Mucosa of descending colon (tissue), 3 donors: ENCODE measurements at regions not wholly inside any gene's neighbourhood (a gene's known extent, or its start where the extent isn't known, plus 50 kb on each side); places are given as distances from the start of the nearest gene placed in this dataset.
A peak's percentile ranks its signal among the peaks of the same experiment; 100 is the strongest.

Experiments
- ATAC-seq: fragments of 200-7000 bp; cut with Tn5 transposase; one replicate; pipeline ENCODE4 v1.9.1; 2020; ENCODE audit warnings: mild to moderate bottlenecking, moderate library complexity
- DNase-seq, 3 donors: peaks; one replicate each; pipeline ENCODE4 v3.0.0-alpha.2; 2020
- H3K36me3 ChIP-seq: fragments of 200-600 bp; one replicate; pipeline ENCODE4 v1.8.0; 2021; ENCODE audit warnings: low read depth, mild to moderate bottlenecking
- H3K4me1 ChIP-seq: fragments of 200-600 bp; one replicate; pipeline ENCODE4 v1.8.0; 2021; ENCODE audit warnings: low read depth, mild to moderate bottlenecking
- H3K4me3 ChIP-seq: fragments of 200-600 bp; one replicate; pipeline ENCODE4 v1.8.0; 2021; ENCODE audit warnings: mild to moderate bottlenecking
- H3K9me3 ChIP-seq: fragments of 200-600 bp; one replicate; pipeline ENCODE4 v1.8.0; 2021; ENCODE audit warnings: mild to moderate bottlenecking
- intact Hi-C, 2 donors: fragments of 100-400 bp; cut with DNase I in 1 of 2; cut with micrococcal nuclease in 1 of 2; formaldehyde crosslinking; loops; one replicate each; pipeline versions ENCODE4 v1.11.0 to v1.11.1; 2022; cut with DNase I, micrococcal nuclease
- TF ChIP-seq, protein P1 (sequence below): fragments of 200-600 bp; IDR thresholded peaks from one replicate; pipeline ENCODE4 v1.8.0; 2022; ENCODE audit warnings: antibody characterized with exemption, mild to moderate bottlenecking
- donor health status: DM: no; HTN: no; CAD: no; lungs with moderate emphysema.
- donor health status: DM: no; HTN: no; CAD: no.
- donor health status: DM: no; HTN: yes; CAD: no.

DNA sequence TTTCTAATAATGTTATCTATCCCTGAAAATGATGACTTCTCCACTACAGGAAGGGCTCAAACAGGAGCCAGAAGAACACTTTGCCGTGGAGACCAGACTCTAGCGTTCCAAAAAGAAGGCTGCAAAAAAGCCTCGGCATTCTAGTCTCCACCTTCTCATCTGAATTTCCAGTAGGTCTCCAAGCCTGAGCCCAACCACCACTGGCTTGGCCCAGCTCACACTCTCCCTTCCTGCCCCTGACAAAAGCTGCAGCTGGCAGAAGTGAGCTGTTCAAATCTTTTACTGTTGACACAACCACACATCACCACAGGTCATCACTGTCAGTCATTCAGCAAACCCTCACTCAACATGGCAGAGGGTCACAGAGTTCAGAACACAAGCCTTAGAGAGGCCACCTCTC, 69.3 kb downstream of the CAMK2N1 start:
- intact Hi-C loops: no loop called here
- ATAC-seq: no peak
- H3K36me3 ChIP-seq: no peaks in the 10 kb centered on the region

DNA sequence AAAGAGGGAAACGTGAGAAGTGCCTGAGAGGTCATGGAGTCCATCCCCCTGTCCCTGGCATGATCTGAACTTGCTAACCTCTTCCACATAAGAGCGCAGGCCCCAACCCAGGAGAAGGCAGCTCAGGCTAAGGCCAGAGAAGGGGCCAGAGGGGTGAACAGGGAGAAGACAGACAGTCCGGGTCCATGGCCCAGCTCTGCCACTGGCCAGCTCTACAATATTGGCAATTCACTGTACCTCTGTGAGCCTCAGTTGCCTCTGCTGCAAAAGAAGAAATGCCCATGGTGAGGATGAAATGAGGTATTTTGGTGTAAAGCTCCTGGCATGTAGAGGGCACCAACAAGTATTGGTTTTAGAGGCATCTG, 72.3 kb downstream of the CAMK2N1 start:
- Histone ChIP-seq H3K36me3 (no peaks in the 10 kb centered on the region), H3K9me3 (no peaks in the 10 kb centered on the region), H3K4me3 (no peak overlapping the region), H3K4me1 (no peaks in the 10 kb centered on the region)
- DNase-seq (no peak), ATAC-seq (no peak)
- intact Hi-C loops: no loop called here
- TF ChIP-seq, protein P1, sequence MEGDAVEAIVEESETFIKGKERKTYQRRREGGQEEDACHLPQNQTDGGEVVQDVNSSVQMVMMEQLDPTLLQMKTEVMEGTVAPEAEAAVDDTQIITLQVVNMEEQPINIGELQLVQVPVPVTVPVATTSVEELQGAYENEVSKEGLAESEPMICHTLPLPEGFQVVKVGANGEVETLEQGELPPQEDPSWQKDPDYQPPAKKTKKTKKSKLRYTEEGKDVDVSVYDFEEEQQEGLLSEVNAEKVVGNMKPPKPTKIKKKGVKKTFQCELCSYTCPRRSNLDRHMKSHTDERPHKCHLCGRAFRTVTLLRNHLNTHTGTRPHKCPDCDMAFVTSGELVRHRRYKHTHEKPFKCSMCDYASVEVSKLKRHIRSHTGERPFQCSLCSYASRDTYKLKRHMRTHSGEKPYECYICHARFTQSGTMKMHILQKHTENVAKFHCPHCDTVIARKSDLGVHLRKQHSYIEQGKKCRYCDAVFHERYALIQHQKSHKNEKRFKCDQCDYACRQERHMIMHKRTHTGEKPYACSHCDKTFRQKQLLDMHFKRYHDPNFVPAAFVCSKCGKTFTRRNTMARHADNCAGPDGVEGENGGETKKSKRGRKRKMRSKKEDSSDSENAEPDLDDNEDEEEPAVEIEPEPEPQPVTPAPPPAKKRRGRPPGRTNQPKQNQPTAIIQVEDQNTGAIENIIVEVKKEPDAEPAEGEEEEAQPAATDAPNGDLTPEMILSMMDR: no peak

More for the DNA sequence above, 69.3 kb downstream of the CAMK2N1 start:
- Histone ChIP-seq H3K9me3 (no peaks in the 10 kb centered on the region), H3K4me1 (no peaks in the 10 kb centered on the region), H3K4me3 (no peak overlapping the region)
- TF ChIP-seq, protein P1: no peak
- DNase-seq: no peak

DNA sequence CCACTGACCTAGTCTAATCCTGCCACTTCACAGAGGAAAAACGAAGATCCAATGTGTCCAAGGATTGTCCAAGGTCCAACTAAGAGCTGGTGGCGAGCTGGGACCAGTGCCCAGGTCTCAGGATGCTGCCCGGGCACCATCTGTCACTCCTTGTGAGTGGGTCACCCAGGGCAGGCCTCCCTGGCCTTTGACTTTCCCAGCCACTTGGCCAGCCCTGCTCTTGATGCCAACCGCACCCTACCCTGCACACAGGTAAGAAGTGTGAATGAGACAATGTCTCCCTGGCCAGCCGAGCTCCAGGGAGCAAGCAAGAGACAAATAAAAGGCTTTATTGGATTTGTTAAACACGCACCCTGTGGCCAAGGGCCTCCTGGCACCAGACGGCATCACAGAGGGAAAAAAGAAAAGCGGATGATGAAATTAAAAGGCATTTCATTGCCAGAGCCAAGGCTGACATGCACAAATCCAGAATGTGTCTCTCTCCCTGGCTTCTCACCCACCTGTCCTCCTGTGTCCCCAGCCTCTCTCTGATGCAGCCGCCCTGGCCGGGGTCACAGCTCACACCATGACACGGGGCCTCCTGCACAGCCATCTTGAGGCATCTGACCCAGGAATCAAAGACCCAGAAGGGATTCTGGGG, 72.8 kb downstream of the CAMK2N1 start:
- ATAC-seq (no peak), DNase-seq (no peak)
- Histone ChIP-seq H3K4me1 (no peaks in the 10 kb centered on the region), H3K4me3 (no peak overlapping the region), H3K9me3 (no peaks in the 10 kb centered on the region), H3K36me3 (no peaks in the 10 kb centered on the region)
- TF ChIP-seq, protein P1: no peak
- intact Hi-C loops: no loop called here

DNA sequence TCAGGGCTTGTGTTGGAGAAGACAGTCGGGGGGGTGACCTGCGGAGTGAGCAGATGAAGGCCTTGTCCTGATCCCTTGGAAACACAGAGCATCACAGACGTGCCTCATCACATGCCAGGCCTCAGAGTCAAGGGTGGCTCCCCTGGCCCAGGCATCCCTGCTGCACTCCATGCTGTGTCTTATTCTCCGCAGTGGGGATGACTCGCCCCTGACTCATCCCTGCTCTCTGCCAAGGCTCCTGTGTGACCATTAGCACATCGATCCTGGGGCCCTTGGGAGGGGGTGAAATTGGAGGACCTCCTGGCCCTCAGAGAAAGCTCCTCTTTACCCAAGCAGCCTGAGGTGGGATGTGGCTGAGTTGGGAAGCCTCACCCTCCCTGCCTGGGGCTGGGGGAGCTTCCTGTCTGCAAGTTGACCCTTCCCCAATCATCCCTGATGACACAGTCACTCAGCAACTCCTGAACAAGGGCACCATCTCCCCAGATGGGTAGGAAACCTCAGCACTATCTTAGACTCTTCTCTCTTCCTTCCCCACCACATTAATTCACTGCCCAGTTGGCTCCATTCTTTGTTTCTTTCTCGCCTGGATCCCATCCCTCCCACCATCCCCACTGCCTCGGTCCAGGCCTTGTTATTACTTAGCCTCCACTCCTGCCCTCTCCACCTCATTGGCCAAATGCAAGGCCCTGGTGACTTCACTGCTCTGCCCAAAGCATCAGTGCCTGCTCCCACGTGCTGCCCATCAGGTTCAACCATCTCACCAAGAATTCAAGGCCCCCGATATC, 74.6 kb downstream of the CAMK2N1 start:
- intact Hi-C loops: no loop called here
- no peaks in the 10 kb centered on the region for H3K9me3 ChIP-seq
- TF ChIP-seq, protein P1: no peak
- DNase-seq (no peak), ATAC-seq (peak; percentile 20)
- H3K4me3 ChIP-seq: no peak overlapping the region
- no peaks in the 10 kb centered on the region for H3K36me3 ChIP-seq
- H3K4me1 ChIP-seq: no peaks in the 10 kb centered on the region

DNA sequence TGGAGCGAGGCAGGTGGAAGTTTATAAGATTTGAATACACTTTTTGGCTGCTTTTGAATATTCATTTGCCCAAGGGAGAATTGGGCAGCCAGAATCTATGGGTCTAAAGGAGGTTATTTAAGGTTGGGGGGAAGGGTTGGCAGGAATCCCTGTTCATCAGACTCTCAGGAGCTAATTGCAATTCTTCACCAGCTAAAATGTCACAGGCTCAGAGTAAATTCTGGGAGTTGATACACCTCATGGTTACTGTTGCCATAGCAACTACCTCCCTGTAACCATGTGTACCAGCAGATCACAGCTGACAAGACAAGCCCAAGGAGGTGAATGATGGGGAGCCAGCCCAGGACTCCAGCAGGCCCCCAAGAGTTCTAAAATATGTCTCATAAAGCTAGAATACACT, 75.5 kb downstream of the CAMK2N1 start:
- intact Hi-C loops: no loop called here
- H3K4me1 ChIP-seq: no peaks in the 10 kb centered on the region
- no peak overlapping the region for H3K4me3 ChIP-seq
- H3K36me3 ChIP-seq: no peaks in the 10 kb centered on the region
- ATAC-seq (no peak), DNase-seq (no peak)
- TF ChIP-seq, protein P1: no peak
- no peaks in the 10 kb centered on the region for H3K9me3 ChIP-seq
